ENCODE measurements at regions not wholly inside any gene's neighbourhood (a gene's known extent, or its start where the extent isn't known, plus 50 kb on each side); places are given as distances from the start of the nearest gene placed in this dataset.

DNA sequence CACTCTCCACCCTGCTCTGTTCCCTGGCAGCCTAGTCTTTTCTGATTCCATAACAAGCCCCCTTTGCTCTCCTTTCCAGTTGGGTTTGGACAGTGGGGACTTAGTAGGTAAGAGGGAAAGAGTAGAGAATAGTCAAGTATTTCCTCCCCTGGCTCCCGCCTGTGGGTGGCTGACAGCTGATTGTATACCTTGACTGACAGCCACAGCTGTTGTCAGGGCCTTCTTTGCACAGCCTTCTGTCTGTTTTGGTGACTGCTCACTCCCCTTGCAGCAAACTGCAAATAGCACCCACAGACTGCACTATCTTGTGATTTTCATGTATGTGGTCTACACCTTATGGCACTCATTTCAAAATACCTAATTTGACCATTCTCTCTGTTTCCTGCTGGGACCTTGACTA, 486.3 kb downstream of the ACTR3B start:
- TF ChIP-seq, protein P1, sequence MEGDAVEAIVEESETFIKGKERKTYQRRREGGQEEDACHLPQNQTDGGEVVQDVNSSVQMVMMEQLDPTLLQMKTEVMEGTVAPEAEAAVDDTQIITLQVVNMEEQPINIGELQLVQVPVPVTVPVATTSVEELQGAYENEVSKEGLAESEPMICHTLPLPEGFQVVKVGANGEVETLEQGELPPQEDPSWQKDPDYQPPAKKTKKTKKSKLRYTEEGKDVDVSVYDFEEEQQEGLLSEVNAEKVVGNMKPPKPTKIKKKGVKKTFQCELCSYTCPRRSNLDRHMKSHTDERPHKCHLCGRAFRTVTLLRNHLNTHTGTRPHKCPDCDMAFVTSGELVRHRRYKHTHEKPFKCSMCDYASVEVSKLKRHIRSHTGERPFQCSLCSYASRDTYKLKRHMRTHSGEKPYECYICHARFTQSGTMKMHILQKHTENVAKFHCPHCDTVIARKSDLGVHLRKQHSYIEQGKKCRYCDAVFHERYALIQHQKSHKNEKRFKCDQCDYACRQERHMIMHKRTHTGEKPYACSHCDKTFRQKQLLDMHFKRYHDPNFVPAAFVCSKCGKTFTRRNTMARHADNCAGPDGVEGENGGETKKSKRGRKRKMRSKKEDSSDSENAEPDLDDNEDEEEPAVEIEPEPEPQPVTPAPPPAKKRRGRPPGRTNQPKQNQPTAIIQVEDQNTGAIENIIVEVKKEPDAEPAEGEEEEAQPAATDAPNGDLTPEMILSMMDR (CRISPR knock-in tag; IDR thresholded peaks at IDR 0.05) = no peak
- no peak for TF ChIP-seq DPF2 (CRISPR knock-in tag; IDR thresholded peaks at IDR 0.05; ENCODE audit: borderline replicate concordance, low read depth)
- TF ChIP-seq GABPA (IDR thresholded peaks at IDR 0.05; ENCODE audit: low read depth, low read length) = no peak
- TF ChIP-seq GABPA (CRISPR knock-in tag; IDR thresholded peaks at IDR 0.05; ENCODE audit: low read depth) = no peak
- no peak for TF ChIP-seq ZNF296 (CRISPR knock-in tag; conservative IDR thresholded peaks at IDR 0.05)
- TF ChIP-seq RBFOX2 (IDR thresholded peaks at IDR 0.05; ENCODE audit: low read depth, low read length) = no peak
- no peak for TF ChIP-seq ZNF282 (IDR thresholded peaks at IDR 0.05; ENCODE audit: partially characterized antibody)
